Uterus (tissue), 3 donors: ENCODE measurements at regions not wholly inside any gene's neighbourhood (a gene's known extent, or its start where the extent isn't known, plus 50 kb on each side); places are given as distances from the start of the nearest gene placed in this dataset.
A peak's percentile ranks its signal among the peaks of the same experiment; 100 is the strongest.

Source experiments
- DNase-seq, 2 donors: peaks; one replicate each; pipeline ENCODE4 v3.0.0-alpha.2; 2019 to 2020
- H3K27ac ChIP-seq, 2 donors: fragments of 200-600 bp; sonication (generic); 1 replicate in 1 of 2; 2 replicates in 1 of 2; pipeline ENCODE4 v1.5.1; 2016 to 2018
- H3K27me3 ChIP-seq, 2 donors: fragments of 200-600 bp; sonication (generic); one replicate each; pipeline ENCODE4 v1.5.1; 2018 to 2019; ENCODE audit warnings: control low read depth in 1 of 2
- H3K36me3 ChIP-seq, 2 donors: fragments of 200-600 bp; sonication (generic); one replicate each; pipeline ENCODE4 v1.5.1; 2019; ENCODE audit warnings: control low read depth in 1 of 2
- H3K4me1 ChIP-seq, 2 donors: fragments of 200-600 bp; sonication (generic); one replicate each; pipeline ENCODE4 v1.5.1; 2018 to 2019; ENCODE audit warnings: control low read depth in 1 of 2
- H3K4me3 ChIP-seq, 2 donors: fragments of 200-600 bp; sonication (generic); 1 replicate in 1 of 2; 2 replicates in 1 of 2; pipeline ENCODE4 v1.5.1; 2018 to 2019; ENCODE audit warnings: mild to moderate bottlenecking in 1 of 2
- H3K9me3 ChIP-seq, 2 donors: fragments of 200-600 bp; sonication (generic); one replicate each; pipeline ENCODE4 v1.5.1; 2019; ENCODE audit warnings: control low read depth in 1 of 2
- POLR2A ChIP-seq, 2 donors: fragments of 450-650 bp; IDR thresholded peaks; one replicate each; pipeline ENCODE4 v1.6.1; 2016; ENCODE audit warnings: antibody characterized with exemption in 2 of 2, mild to moderate bottlenecking in 1 of 2, moderate library complexity in 1 of 2
- intact Hi-C: fragments of 100-400 bp; cut with DNase I; formaldehyde crosslinking; loops from one replicate; pipeline ENCODE4 v1.15.1; 2023; ENCODE audit warnings: low total_unique reads
- TF ChIP-seq, protein P1 (sequence below), 4 experiments: fragments of 200-600 bp in 2 of 4; fragments of 450-650 bp in 2 of 4; sonication (generic) in 2 of 4; IDR thresholded peaks; one replicate each; pipeline ENCODE4 v1.5.1; 2016 to 2019; ENCODE audit warnings: antibody characterized with exemption in 4 of 4, mild to moderate bottlenecking in 2 of 4, moderate library complexity in 1 of 4
- donor health status: DM: yes; HTN: yes; CAD: no.

- no peaks in the 10 kb centered on the region for H3K27me3 ChIP-seq
- no peak overlapping the region for H3K27ac ChIP-seq
- H3K9me3 ChIP-seq, result no peaks in the 10 kb centered on the region
- TF ChIP-seq POLR2A (IDR thresholded peaks at IDR 0.05), result no peak
- TF ChIP-seq, protein P1, sequence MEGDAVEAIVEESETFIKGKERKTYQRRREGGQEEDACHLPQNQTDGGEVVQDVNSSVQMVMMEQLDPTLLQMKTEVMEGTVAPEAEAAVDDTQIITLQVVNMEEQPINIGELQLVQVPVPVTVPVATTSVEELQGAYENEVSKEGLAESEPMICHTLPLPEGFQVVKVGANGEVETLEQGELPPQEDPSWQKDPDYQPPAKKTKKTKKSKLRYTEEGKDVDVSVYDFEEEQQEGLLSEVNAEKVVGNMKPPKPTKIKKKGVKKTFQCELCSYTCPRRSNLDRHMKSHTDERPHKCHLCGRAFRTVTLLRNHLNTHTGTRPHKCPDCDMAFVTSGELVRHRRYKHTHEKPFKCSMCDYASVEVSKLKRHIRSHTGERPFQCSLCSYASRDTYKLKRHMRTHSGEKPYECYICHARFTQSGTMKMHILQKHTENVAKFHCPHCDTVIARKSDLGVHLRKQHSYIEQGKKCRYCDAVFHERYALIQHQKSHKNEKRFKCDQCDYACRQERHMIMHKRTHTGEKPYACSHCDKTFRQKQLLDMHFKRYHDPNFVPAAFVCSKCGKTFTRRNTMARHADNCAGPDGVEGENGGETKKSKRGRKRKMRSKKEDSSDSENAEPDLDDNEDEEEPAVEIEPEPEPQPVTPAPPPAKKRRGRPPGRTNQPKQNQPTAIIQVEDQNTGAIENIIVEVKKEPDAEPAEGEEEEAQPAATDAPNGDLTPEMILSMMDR (IDR thresholded peaks at IDR 0.05), result no peak
- H3K4me1 ChIP-seq, result no peaks in the 10 kb centered on the region
- H3K36me3 ChIP-seq, result no peaks in the 10 kb centered on the region
- no peak overlapping the region for H3K4me3 ChIP-seq
- intact Hi-C loops, result no loop called here
- DNase-seq, result no peak
Observed at GRCh38 chr6:82705579-82705978, 342.0 kb downstream of the TPBG start.

DNA sequence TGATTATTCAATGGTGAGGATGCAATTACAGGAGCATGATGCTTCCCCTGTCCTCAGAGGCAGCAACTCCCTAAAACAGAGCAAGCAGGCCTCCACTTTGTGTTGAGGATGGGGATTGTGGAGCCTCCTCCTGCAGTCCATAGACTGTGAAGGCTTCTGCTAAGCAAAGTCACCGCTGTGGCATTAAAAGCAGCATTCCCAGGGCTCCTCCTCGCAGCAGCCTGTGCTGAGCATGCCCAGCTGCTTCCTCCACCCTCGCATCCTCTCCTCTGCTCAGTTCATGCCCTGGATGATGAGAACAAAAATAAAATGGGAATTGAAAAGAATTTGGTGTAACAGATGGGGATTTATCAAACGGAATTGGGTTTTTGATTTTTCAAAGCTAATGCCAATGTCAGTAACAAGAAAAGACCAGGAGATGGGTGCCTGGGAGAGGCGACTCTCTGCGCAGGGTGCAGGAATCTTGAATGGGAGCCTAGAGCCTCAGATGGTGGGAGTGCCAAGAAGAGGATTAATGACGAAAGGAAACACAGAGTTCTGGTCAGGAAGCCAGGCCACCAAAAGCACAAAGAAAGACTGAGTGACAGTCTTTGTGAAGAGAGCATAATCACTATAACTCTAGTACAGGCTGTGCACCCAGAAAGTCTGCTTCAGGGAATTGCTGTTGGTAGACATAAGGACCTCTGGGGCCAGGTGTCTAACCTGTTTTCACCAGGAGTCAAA is 347.6 kb downstream of the TPBG start:
- H3K4me3 ChIP-seq, result no peak overlapping the region
- DNase-seq, result no peak
- no peaks in the 10 kb centered on the region for H3K4me1 ChIP-seq
- H3K27ac ChIP-seq, result no peak overlapping the region
- H3K9me3 ChIP-seq, result no peaks in the 10 kb centered on the region
- H3K27me3 ChIP-seq, result no peaks in the 10 kb centered on the region
- no peaks in the 10 kb centered on the region for H3K36me3 ChIP-seq
- TF ChIP-seq, protein P1 (IDR thresholded peaks at IDR 0.05), result no peak
- no peak for TF ChIP-seq POLR2A (IDR thresholded peaks at IDR 0.05)
- intact Hi-C loops, result no loop called here

GRCh38 chr6:82711971-82712370 is 348.4 kb downstream of the TPBG start:
- Histone ChIP-seq H3K4me3 (no peak overlapping the region), H3K27me3 (no peaks in the 10 kb centered on the region), H3K36me3 (no peaks in the 10 kb centered on the region), H3K4me1 (no peaks in the 10 kb centered on the region), H3K9me3 (no peaks in the 10 kb centered on the region), H3K27ac (no peak overlapping the region)
- intact Hi-C loops, result no loop called here
- DNase-seq, result peak in 1 of 2 donors; percentile 36
- TF ChIP-seq, protein P1 (IDR thresholded peaks at IDR 0.05), result no peak
- TF ChIP-seq POLR2A (IDR thresholded peaks at IDR 0.05), result no peak

- no peaks in the 10 kb centered on the region for H3K36me3 ChIP-seq
- no peak for DNase-seq
- no peaks in the 10 kb centered on the region for H3K27me3 ChIP-seq
- H3K4me3 ChIP-seq, result no peak overlapping the region
- intact Hi-C loops, result no loop called here
- H3K9me3 ChIP-seq, result no peaks in the 10 kb centered on the region
- H3K4me1 ChIP-seq, result no peaks in the 10 kb centered on the region
- no peak for TF ChIP-seq POLR2A (IDR thresholded peaks at IDR 0.05)
- TF ChIP-seq, protein P1 (IDR thresholded peaks at IDR 0.05), result no peak
- no peak overlapping the region for H3K27ac ChIP-seq
Observed at GRCh38 chr6:82712389-82712788, 348.8 kb downstream of the TPBG start.

- no peaks in the 10 kb centered on the region for H3K27me3 ChIP-seq
- H3K4me1 ChIP-seq, result no peaks in the 10 kb centered on the region
- TF ChIP-seq, protein P1 (IDR thresholded peaks at IDR 0.05), result no peak
- no peaks in the 10 kb centered on the region for H3K36me3 ChIP-seq
- H3K4me3 ChIP-seq, result no peak overlapping the region
- no peak for DNase-seq
- H3K27ac ChIP-seq, result no peak overlapping the region
- intact Hi-C loops, result no loop called here
- no peaks in the 10 kb centered on the region for H3K9me3 ChIP-seq
Observed at GRCh38 chr6:82712826-82713225, 349.2 kb downstream of the TPBG start.
